NCI-H510A treated with DMSO at 0.1 percent for 48 hours (cell line): ENCODE measurements at regions not wholly inside any gene's neighbourhood (a gene's known extent, or its start where the extent isn't known, plus 50 kb on each side); places are given as distances from the start of the nearest gene placed in this dataset.
"Not testable (repeated sequence)": the region's sequence is repeated elsewhere in the genome, so short reads cannot be mapped to it uniquely, and the experiment has no call there.

Source experiments
- DNase-seq: peaks from one replicate; lab custom pipeline; 2025; lab: John Stamatoyannopoulos, UW

- DNase-seq: no peak
Measured at GRCh38 chr11:13782390-13783075, 114.1 kb downstream of the FAR1 start.

GRCh38 chr11:13784441-13784840 is 116.0 kb downstream of the FAR1 start:
- no peak for DNase-seq

GRCh38 chr11:13784855-13785254 is 116.4 kb downstream of the FAR1 start:
- no peak for DNase-seq

GRCh38 chr11:13786688-13787087 is 118.2 kb downstream of the FAR1 start:
- peak; percentile 26 for DNase-seq

GRCh38 chr11:13797616-13798015 is 129.1 kb downstream of the FAR1 start:
- DNase-seq: not testable (repeated sequence)

GRCh38 chr11:13800901-13801300 is 132.4 kb downstream of the FAR1 start:
- DNase-seq: no peak

GRCh38 chr11:13818325-13818724 is 144.2 kb upstream of the SPON1 start:
- DNase-seq: no peak

GRCh38 chr11:13826505-13827278 is 135.8 kb upstream of the SPON1 start:
- no peak for DNase-seq

GRCh38 chr11:13831696-13832095 is 130.8 kb upstream of the SPON1 start:
- DNase-seq: peak; percentile 63

GRCh38 chr11:13834463-13834862 is 128.1 kb upstream of the SPON1 start:
- no peak for DNase-seq

- DNase-seq: no peak
Measured at GRCh38 chr11:13836666-13837065, 125.9 kb upstream of the SPON1 start.

- no peak for DNase-seq
Measured at GRCh38 chr11:13837286-13837685, 125.2 kb upstream of the SPON1 start.

- DNase-seq: no peak
Measured at GRCh38 chr11:13841393-13841792, 121.1 kb upstream of the SPON1 start.

- DNase-seq: no peak
Measured at GRCh38 chr11:13848031-13848430, 114.5 kb upstream of the SPON1 start.

- no peak for DNase-seq
Measured at GRCh38 chr11:13850231-13851005, 112.1 kb upstream of the SPON1 start.

- DNase-seq: no peak
Measured at GRCh38 chr11:13851691-13852090, 110.8 kb upstream of the SPON1 start.

GRCh38 chr11:13852481-13852880 is 110.0 kb upstream of the SPON1 start:
- DNase-seq: no peak

- no peak for DNase-seq
Measured at GRCh38 chr11:13857828-13858227, 104.7 kb upstream of the SPON1 start.

- DNase-seq: no peak
Measured at GRCh38 chr11:13859892-13860291, 102.6 kb upstream of the SPON1 start.

- no peak for DNase-seq
Measured at GRCh38 chr11:13861411-13861810, 101.1 kb upstream of the SPON1 start.

GRCh38 chr11:13862845-13863392 is 99.6 kb upstream of the SPON1 start:
- no peak for DNase-seq

- DNase-seq: no peak
Measured at GRCh38 chr11:13868710-13869397, 93.7 kb upstream of the SPON1 start.
